ENCODE measurements at regions not wholly inside any gene's neighbourhood (a gene's known extent, or its start where the extent isn't known, plus 50 kb on each side); places are given as distances from the start of the nearest gene placed in this dataset.

DNA sequence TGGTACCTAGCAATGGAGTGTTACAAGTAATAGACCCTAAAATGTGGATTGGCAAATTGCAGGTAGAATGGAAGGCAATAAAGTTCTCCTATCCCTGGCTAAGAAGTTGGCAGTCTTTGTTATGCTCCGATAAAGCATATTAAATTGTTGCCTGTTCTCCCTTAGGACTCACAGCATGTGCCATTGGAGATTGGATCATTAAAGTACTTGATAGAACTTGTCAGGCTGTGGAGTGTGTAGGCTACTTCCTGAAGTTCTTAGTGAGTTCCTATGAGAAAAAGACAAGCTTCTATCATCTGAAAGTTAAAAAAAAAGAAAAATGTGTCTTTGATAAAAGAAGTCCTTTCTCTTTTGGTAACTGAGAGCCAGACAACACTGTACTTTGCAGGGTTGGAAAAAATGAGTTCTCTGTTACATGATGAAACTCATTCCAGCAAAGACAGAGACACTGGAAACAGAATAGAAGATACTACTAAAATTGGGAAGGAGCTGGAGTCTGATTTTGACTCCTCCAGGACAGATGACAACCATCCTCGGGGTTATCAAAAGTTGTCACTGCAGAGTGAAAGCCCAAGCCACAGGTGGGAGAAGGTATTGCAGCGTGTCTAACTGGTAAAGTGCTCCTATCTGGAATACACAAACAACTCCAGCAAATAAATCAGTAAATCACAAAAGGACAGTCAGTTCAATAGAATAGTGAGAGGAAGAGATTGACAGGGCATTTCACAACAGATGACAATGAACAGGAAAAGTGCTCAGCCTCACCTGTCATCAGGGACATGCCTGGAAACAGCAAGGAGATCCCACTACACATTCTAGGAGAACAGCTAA, 87.5 kb upstream of the WDR26 start:
- no peak for TF ChIP-seq EP300 (IDR thresholded peaks at IDR 0.05; ENCODE audit: low read depth)
- no peak for TF ChIP-seq POLR2AphosphoS5 (IDR thresholded peaks at IDR 0.05)
- TF ChIP-seq, protein P1, sequence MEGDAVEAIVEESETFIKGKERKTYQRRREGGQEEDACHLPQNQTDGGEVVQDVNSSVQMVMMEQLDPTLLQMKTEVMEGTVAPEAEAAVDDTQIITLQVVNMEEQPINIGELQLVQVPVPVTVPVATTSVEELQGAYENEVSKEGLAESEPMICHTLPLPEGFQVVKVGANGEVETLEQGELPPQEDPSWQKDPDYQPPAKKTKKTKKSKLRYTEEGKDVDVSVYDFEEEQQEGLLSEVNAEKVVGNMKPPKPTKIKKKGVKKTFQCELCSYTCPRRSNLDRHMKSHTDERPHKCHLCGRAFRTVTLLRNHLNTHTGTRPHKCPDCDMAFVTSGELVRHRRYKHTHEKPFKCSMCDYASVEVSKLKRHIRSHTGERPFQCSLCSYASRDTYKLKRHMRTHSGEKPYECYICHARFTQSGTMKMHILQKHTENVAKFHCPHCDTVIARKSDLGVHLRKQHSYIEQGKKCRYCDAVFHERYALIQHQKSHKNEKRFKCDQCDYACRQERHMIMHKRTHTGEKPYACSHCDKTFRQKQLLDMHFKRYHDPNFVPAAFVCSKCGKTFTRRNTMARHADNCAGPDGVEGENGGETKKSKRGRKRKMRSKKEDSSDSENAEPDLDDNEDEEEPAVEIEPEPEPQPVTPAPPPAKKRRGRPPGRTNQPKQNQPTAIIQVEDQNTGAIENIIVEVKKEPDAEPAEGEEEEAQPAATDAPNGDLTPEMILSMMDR (IDR thresholded peaks at IDR 0.05) = peak in 1 of 5 experiments; percentile 7

Measured in transverse colon (tissue), 4 donors.